GM10266 (cell line): ENCODE measurements at regions not wholly inside any gene's neighbourhood (a gene's known extent, or its start where the extent isn't known, plus 50 kb on each side); places are given as distances from the start of the nearest gene placed in this dataset.
"Not testable (repeated sequence)": the region's sequence is repeated elsewhere in the genome, so short reads cannot be mapped to it uniquely, and the experiment has no call there.

Experiments used
- DNase-seq: peaks from one replicate; pipeline ENCODE4 v3.0.0; 2012; ENCODE audit errors: extremely low spot score
- CTCF ChIP-seq: IDR thresholded peaks from 2 replicates; pipeline ENCODE4 v1.5.1; 2012; ENCODE audit warnings: mild to moderate bottlenecking, low read depth; ENCODE audit not compliant: control insufficient read depth, insufficient read depth; ENCODE audit errors: missing control alignments

GRCh38 chr3:167051421-167051820 lies 328.7 kb downstream of the ZBBX start:
- DNase-seq, result no peak
- TF ChIP-seq CTCF, result no peak

- no peak for TF ChIP-seq CTCF
- no peak for DNase-seq
These were observed 346.2 kb downstream of the ZBBX start for GRCh38 chr3:167033866-167034265.

- TF ChIP-seq CTCF, result peak; percentile 28
- DNase-seq, result no peak
These were observed 347.7 kb downstream of the ZBBX start for GRCh38 chr3:167032267-167032876.

GRCh38 chr3:167031364-167032049 lies 348.6 kb downstream of the ZBBX start:
- DNase-seq, result no peak

GRCh38 chr3:167030082-167030725 lies 349.9 kb downstream of the ZBBX start:
- no peak for DNase-seq
- TF ChIP-seq CTCF, result no peak

More at GRCh38 chr3:167031364-167032049, 348.6 kb downstream of the ZBBX start:
- no peak for TF ChIP-seq CTCF

- not testable (repeated sequence) for DNase-seq
These were observed 360.6 kb downstream of the ZBBX start for GRCh38 chr3:167019503-167019902.

- not testable (repeated sequence) for DNase-seq
These were observed 361.4 kb downstream of the ZBBX start for GRCh38 chr3:167018591-167019111.

- no peak for DNase-seq
- TF ChIP-seq CTCF, result no peak
These were observed 367.4 kb downstream of the ZBBX start for GRCh38 chr3:167012691-167013090.
